GM18867 (cell line): ENCODE measurements at regions not wholly inside any gene's neighbourhood (a gene's known extent, or its start where the extent isn't known, plus 50 kb on each side); places are given as distances from the start of the nearest gene placed in this dataset.
A peak's percentile ranks its signal among the peaks of the same experiment; 100 is the strongest.

Source experiments
- ATAC-seq: cut with Tn5 transposase; IDR thresholded peaks from one replicate; pipeline ENCODE4 v1.9.1; 2021; ENCODE audit warnings: mild to moderate bottlenecking, moderate library complexity; ENCODE audit not compliant: unreplicated experiment

- ATAC-seq: no peak
Observed at GRCh38 chr13:80237646-80238045, 103.3 kb downstream of the SPRY2 start.

- peak; percentile 42 for ATAC-seq
Observed at GRCh38 chr13:80235967-80236302, 105.0 kb downstream of the SPRY2 start.

GRCh38 chr13:80235166-80235966, 105.6 kb downstream of the SPRY2 start:
- peak; percentile 72 for ATAC-seq

- ATAC-seq: no peak
Observed at GRCh38 chr13:80227645-80228044, 113.3 kb downstream of the SPRY2 start.

GRCh38 chr13:80226645-80227044, 114.3 kb downstream of the SPRY2 start:
- ATAC-seq: no peak

- no peak for ATAC-seq
Observed at GRCh38 chr13:80224468-80224867, 116.5 kb downstream of the SPRY2 start.

- no peak for ATAC-seq
Observed at GRCh38 chr13:80217614-80218456, 123.1 kb downstream of the SPRY2 start.

GRCh38 chr13:80215368-80215767, 125.6 kb downstream of the SPRY2 start:
- no peak for ATAC-seq

- ATAC-seq: peak; percentile 70
Observed at GRCh38 chr13:80214521-80214991, 126.4 kb downstream of the SPRY2 start.

GRCh38 chr13:80214050-80214449, 126.9 kb downstream of the SPRY2 start:
- ATAC-seq: no peak

- no peak for ATAC-seq
Observed at GRCh38 chr13:80213201-80213600, 127.7 kb downstream of the SPRY2 start.

GRCh38 chr13:80211566-80211965, 129.4 kb downstream of the SPRY2 start:
- no peak for ATAC-seq

- ATAC-seq: no peak
Observed at GRCh38 chr13:80204642-80205041, 136.3 kb downstream of the SPRY2 start.

GRCh38 chr13:80203496-80203895, 137.4 kb downstream of the SPRY2 start:
- no peak for ATAC-seq

GRCh38 chr13:80201694-80202468, 139.0 kb downstream of the SPRY2 start:
- ATAC-seq: no peak

- no peak for ATAC-seq
Observed at GRCh38 chr13:80199585-80200292, 141.2 kb downstream of the SPRY2 start.

- no peak for ATAC-seq
Observed at GRCh38 chr13:80199067-80199466, 141.9 kb downstream of the SPRY2 start.

- ATAC-seq: no peak
Observed at GRCh38 chr13:80196756-80197155, 144.2 kb downstream of the SPRY2 start.

GRCh38 chr13:80195649-80196048, 145.3 kb downstream of the SPRY2 start:
- ATAC-seq: no peak

- ATAC-seq: no peak
Observed at GRCh38 chr13:80189889-80190597, 150.9 kb downstream of the SPRY2 start.
